ENCODE measurements at regions not wholly inside any gene's neighbourhood (a gene's known extent, or its start where the extent isn't known, plus 50 kb on each side); places are given as distances from the start of the nearest gene placed in this dataset.

GRCh38 chr21:34022627-34023335 is 50.6 kb upstream of the MRPS6 start:
- peaks cover 2 to 8% of the 10 kb centered on the region in 2 donors for H3K9me3 ChIP-seq (ENCODE audit: control insufficient read depth in 1 of 2, low read length in 2 of 2)
- H3K36me3 ChIP-seq (ENCODE audit: control insufficient read depth in 1 of 2, insufficient read depth in 2 of 2, low read length in 2 of 2): no peaks in the 10 kb centered on the region
- H3K4me3 ChIP-seq (ENCODE audit: low read depth in 1 of 2, low read length in 2 of 2): no peak overlapping the region
- peaks cover 10% of the 10 kb centered on the region in 2 donors for H3K4me1 ChIP-seq (ENCODE audit: control insufficient read depth in 1 of 2, insufficient read depth in 2 of 2, low read length in 2 of 2)
- H3K27ac ChIP-seq (ENCODE audit: low read length): no peak overlapping the region
- no peaks in the 10 kb centered on the region for H3K27me3 ChIP-seq (ENCODE audit: low read depth, low read length)

- no peaks in the 10 kb centered on the region for H3K27me3 ChIP-seq (ENCODE audit: low read depth, low read length)
- H3K9me3 ChIP-seq (ENCODE audit: control insufficient read depth in 1 of 2, low read length in 2 of 2): peaks cover 2 to 8% of the 10 kb centered on the region in 2 donors
- H3K4me1 ChIP-seq (ENCODE audit: control insufficient read depth in 1 of 2, insufficient read depth in 2 of 2, low read length in 2 of 2): peaks cover 10% of the 10 kb centered on the region in 2 donors
- no peaks in the 10 kb centered on the region for H3K36me3 ChIP-seq (ENCODE audit: control insufficient read depth in 1 of 2, insufficient read depth in 2 of 2, low read length in 2 of 2)
- no peak overlapping the region for H3K27ac ChIP-seq (ENCODE audit: low read length)
- no peak overlapping the region for H3K4me3 ChIP-seq (ENCODE audit: low read depth in 1 of 2, low read length in 2 of 2)
Measured at GRCh38 chr21:34021726-34022125, 51.7 kb upstream of the MRPS6 start.

- Histone ChIP-seq H3K4me1 (ENCODE audit: control insufficient read depth in 1 of 2, insufficient read depth in 2 of 2, low read length in 2 of 2) (peaks cover 10% of the 10 kb centered on the region in 2 donors), H3K4me3 (ENCODE audit: low read depth in 1 of 2, low read length in 2 of 2) (no peak overlapping the region), H3K27ac (ENCODE audit: low read length) (no peak overlapping the region), H3K36me3 (ENCODE audit: control insufficient read depth in 1 of 2, insufficient read depth in 2 of 2, low read length in 2 of 2) (no peaks in the 10 kb centered on the region), H3K27me3 (ENCODE audit: low read depth, low read length) (no peaks in the 10 kb centered on the region), H3K9me3 (ENCODE audit: control insufficient read depth in 1 of 2, low read length in 2 of 2) (peaks cover 2 to 8% of the 10 kb centered on the region in 2 donors)
Measured at GRCh38 chr21:34020983-34021553, 52.3 kb upstream of the MRPS6 start.

- peaks cover 10% of the 10 kb centered on the region in 2 donors for H3K4me1 ChIP-seq (ENCODE audit: control insufficient read depth in 1 of 2, insufficient read depth in 2 of 2, low read length in 2 of 2)
- H3K27ac ChIP-seq (ENCODE audit: low read length): no peak overlapping the region
- no peak overlapping the region for H3K4me3 ChIP-seq (ENCODE audit: low read depth in 1 of 2, low read length in 2 of 2)
- no peaks in the 10 kb centered on the region for H3K27me3 ChIP-seq (ENCODE audit: low read depth, low read length)
- no peaks in the 10 kb centered on the region for H3K36me3 ChIP-seq (ENCODE audit: control insufficient read depth in 1 of 2, insufficient read depth in 2 of 2, low read length in 2 of 2)
- H3K9me3 ChIP-seq (ENCODE audit: control insufficient read depth in 1 of 2, low read length in 2 of 2): peaks cover 2 to 8% of the 10 kb centered on the region in 2 donors
Measured at GRCh38 chr21:34020005-34020847, 53.2 kb upstream of the MRPS6 start.

GRCh38 chr21:34019402-34019801 is 54.0 kb upstream of the MRPS6 start:
- Histone ChIP-seq H3K27ac (ENCODE audit: low read length) (no peak overlapping the region), H3K4me1 (ENCODE audit: control insufficient read depth in 1 of 2, insufficient read depth in 2 of 2, low read length in 2 of 2) (peaks cover 5 to 10% of the 10 kb centered on the region in 2 donors), H3K27me3 (ENCODE audit: low read depth, low read length) (no peaks in the 10 kb centered on the region), H3K36me3 (ENCODE audit: control insufficient read depth in 1 of 2, insufficient read depth in 2 of 2, low read length in 2 of 2) (no peaks in the 10 kb centered on the region), H3K9me3 (ENCODE audit: control insufficient read depth in 1 of 2, low read length in 2 of 2) (peaks cover 2 to 12% of the 10 kb centered on the region in 2 donors), H3K4me3 (ENCODE audit: low read depth in 1 of 2, low read length in 2 of 2) (no peak overlapping the region)

- Histone ChIP-seq H3K27me3 (ENCODE audit: low read depth, low read length) (no peaks in the 10 kb centered on the region), H3K4me1 (ENCODE audit: control insufficient read depth in 1 of 2, insufficient read depth in 2 of 2, low read length in 2 of 2) (peaks cover 5 to 10% of the 10 kb centered on the region in 2 donors), H3K4me3 (ENCODE audit: low read depth in 1 of 2, low read length in 2 of 2) (no peak overlapping the region), H3K36me3 (ENCODE audit: control insufficient read depth in 1 of 2, insufficient read depth in 2 of 2, low read length in 2 of 2) (no peaks in the 10 kb centered on the region), H3K9me3 (ENCODE audit: control insufficient read depth in 1 of 2, low read length in 2 of 2) (peaks cover 2 to 14% of the 10 kb centered on the region in 2 donors), H3K27ac (ENCODE audit: low read length) (no peak overlapping the region)
Measured at GRCh38 chr21:34018910-34019309, 54.5 kb upstream of the MRPS6 start.

GRCh38 chr21:34018185-34018584 is 55.2 kb upstream of the MRPS6 start:
- Histone ChIP-seq H3K4me1 (ENCODE audit: control insufficient read depth in 1 of 2, insufficient read depth in 2 of 2, low read length in 2 of 2) (peaks cover 3 to 5% of the 10 kb centered on the region in 2 donors), H3K27me3 (ENCODE audit: low read depth, low read length) (no peaks in the 10 kb centered on the region), H3K36me3 (ENCODE audit: control insufficient read depth in 1 of 2, insufficient read depth in 2 of 2, low read length in 2 of 2) (no peaks in the 10 kb centered on the region), H3K27ac (ENCODE audit: low read length) (no peak overlapping the region), H3K4me3 (ENCODE audit: low read depth in 1 of 2, low read length in 2 of 2) (no peak overlapping the region), H3K9me3 (ENCODE audit: control insufficient read depth in 1 of 2, low read length in 2 of 2) (peaks cover 2 to 16% of the 10 kb centered on the region in 2 donors)

- no peak overlapping the region for H3K27ac ChIP-seq (ENCODE audit: low read length)
- no peaks in the 10 kb centered on the region for H3K36me3 ChIP-seq (ENCODE audit: control insufficient read depth in 1 of 2, insufficient read depth in 2 of 2, low read length in 2 of 2)
- no peak overlapping the region for H3K4me3 ChIP-seq (ENCODE audit: low read depth in 1 of 2, low read length in 2 of 2)
- H3K4me1 ChIP-seq (ENCODE audit: control insufficient read depth in 1 of 2, insufficient read depth in 2 of 2, low read length in 2 of 2): no peaks in the 10 kb centered on the region
- H3K9me3 ChIP-seq (ENCODE audit: control insufficient read depth in 1 of 2, low read length in 2 of 2): peaks cover 2 to 16% of the 10 kb centered on the region in 2 donors
- H3K27me3 ChIP-seq (ENCODE audit: low read depth, low read length): no peaks in the 10 kb centered on the region
Measured at GRCh38 chr21:34017039-34017961, 56.1 kb upstream of the MRPS6 start.

GRCh38 chr21:34012640-34013039 is 60.7 kb upstream of the MRPS6 start:
- H3K27me3 ChIP-seq (ENCODE audit: low read depth, low read length): no peaks in the 10 kb centered on the region
- H3K9me3 ChIP-seq (ENCODE audit: control insufficient read depth in 1 of 2, low read length in 2 of 2): peaks cover 0 to 8% of the 10 kb centered on the region in 2 donors
- H3K4me3 ChIP-seq (ENCODE audit: low read depth in 1 of 2, low read length in 2 of 2): no peak overlapping the region
- no peak overlapping the region for H3K27ac ChIP-seq (ENCODE audit: low read length)
- no peaks in the 10 kb centered on the region for H3K36me3 ChIP-seq (ENCODE audit: control insufficient read depth in 1 of 2, insufficient read depth in 2 of 2, low read length in 2 of 2)
- H3K4me1 ChIP-seq (ENCODE audit: control insufficient read depth in 1 of 2, insufficient read depth in 2 of 2, low read length in 2 of 2): no peaks in the 10 kb centered on the region

GRCh38 chr21:34011660-34012059 is 61.7 kb upstream of the MRPS6 start:
- H3K27me3 ChIP-seq (ENCODE audit: low read depth, low read length): no peaks in the 10 kb centered on the region
- no peak overlapping the region for H3K27ac ChIP-seq (ENCODE audit: low read length)
- H3K4me3 ChIP-seq (ENCODE audit: low read depth in 1 of 2, low read length in 2 of 2): no peak overlapping the region
- no peaks in the 10 kb centered on the region for H3K4me1 ChIP-seq (ENCODE audit: control insufficient read depth in 1 of 2, insufficient read depth in 2 of 2, low read length in 2 of 2)
- H3K36me3 ChIP-seq (ENCODE audit: control insufficient read depth in 1 of 2, insufficient read depth in 2 of 2, low read length in 2 of 2): no peaks in the 10 kb centered on the region
- H3K9me3 ChIP-seq (ENCODE audit: control insufficient read depth in 1 of 2, low read length in 2 of 2): peaks cover 0 to 8% of the 10 kb centered on the region in 2 donors
